CD4-positive, CD25-positive, alpha-beta regulatory T cell (primary cell): ENCODE measurements at regions not wholly inside any gene's neighbourhood (a gene's known extent, or its start where the extent isn't known, plus 50 kb on each side); places are given as distances from the start of the nearest gene placed in this dataset.

Experiments used
- ATAC-seq, 2 donors: fragments of 150-1000 bp; cut with Tn5 transposase; one replicate each; pipeline ENCODE4 v1.10.0; 2021; ENCODE audit warnings: low read depth in 2 of 2, moderate number of reproducible peaks in 2 of 2, moderate library complexity in 1 of 2
- DNase-seq, 3 donors: peaks; one replicate each; pipeline versions ENCODE4 v3.0.0 to v3.0.0-alpha.2; 2012 to 2022; ENCODE audit warnings: mixed read lengths in 1 of 3
- H3K27ac ChIP-seq: one replicate; pipeline ENCODE4 v1.7.0; 2013; ENCODE audit warnings: mild to moderate bottlenecking, low read length; ENCODE audit not compliant: insufficient read depth, poor library complexity, severe bottlenecking
- H3K27me3 ChIP-seq: one replicate; pipeline ENCODE4 v1.7.0; 2013; ENCODE audit warnings: low read length; ENCODE audit not compliant: control insufficient read depth, insufficient read depth
- H3K36me3 ChIP-seq: one replicate; pipeline ENCODE4 v1.7.0; 2013; ENCODE audit warnings: mild to moderate bottlenecking, low read length, moderate library complexity; ENCODE audit not compliant: control insufficient read depth, insufficient read depth
- H3K4me1 ChIP-seq: 2 replicates; pipeline ENCODE4 v1.7.0; 2013; ENCODE audit warnings: mild to moderate bottlenecking, low read length; ENCODE audit not compliant: insufficient read depth, control insufficient read depth, poor library complexity, severe bottlenecking
- H3K4me3 ChIP-seq: one replicate; pipeline ENCODE4 v1.7.0; 2013; ENCODE audit warnings: low read depth, mild to moderate bottlenecking, low read length, moderate library complexity
- H3K9me3 ChIP-seq, 2 experiments: 1 replicate in 1 of 2; 2 replicates in 1 of 2; pipeline ENCODE4 v1.7.0; 2013; ENCODE audit warnings: low read length in 2 of 2, mild to moderate bottlenecking in 1 of 2, moderate library complexity in 1 of 2; ENCODE audit not compliant: control insufficient read depth in 2 of 2
- H3K27ac Mint-ChIP-seq, 3 donors: one replicate each; pipeline ENCODE4 v1.8.0; 2020 to 2022; ENCODE audit warnings: mild to moderate bottlenecking in 3 of 3, mixed read lengths in 3 of 3, moderate library complexity in 2 of 3
- H3K27me3 Mint-ChIP-seq: one replicate; pipeline ENCODE4 v1.8.0; 2022; ENCODE audit warnings: mild to moderate bottlenecking, mixed read lengths
- H3K36me3 Mint-ChIP-seq: one replicate; pipeline ENCODE4 v1.8.0; 2020; ENCODE audit warnings: mixed read lengths
- H3K4me1 Mint-ChIP-seq, 4 donors: one replicate each; pipeline ENCODE4 v1.8.0; 2020 to 2022; ENCODE audit warnings: mixed read lengths in 4 of 4, mild to moderate bottlenecking in 1 of 4
- H3K4me3 Mint-ChIP-seq, 4 donors: one replicate each; pipeline ENCODE4 v1.8.0; 2020 to 2022; ENCODE audit warnings: mild to moderate bottlenecking in 4 of 4, mixed read lengths in 4 of 4, moderate library complexity in 3 of 4
- H3K9me3 Mint-ChIP-seq, 7 donors: one replicate each; pipeline ENCODE4 v1.8.0; 2020 to 2022; ENCODE audit warnings: mixed read lengths in 7 of 7, mild to moderate bottlenecking in 3 of 7, moderate library complexity in 2 of 7

DNA sequence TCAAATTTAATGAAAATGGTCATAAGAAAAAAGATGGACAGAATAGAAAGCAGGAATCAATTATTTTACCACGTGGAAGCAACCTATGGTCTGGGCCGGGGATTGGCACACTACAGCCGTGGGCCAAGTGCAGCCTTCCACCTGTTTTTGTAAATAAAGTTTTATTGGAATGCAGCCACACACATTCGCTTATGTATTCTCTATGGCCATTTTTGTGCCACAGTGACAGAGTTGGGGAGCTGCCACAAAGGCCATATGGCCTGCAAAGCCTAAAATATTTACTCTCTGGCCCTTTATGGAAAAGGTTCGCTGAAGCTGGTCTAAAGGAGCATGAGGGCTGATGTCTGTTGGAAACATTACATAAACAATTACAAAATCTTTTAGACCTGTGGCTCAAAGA is 144.8 kb downstream of the TMCO5A start:
- DNase-seq (no peak), ATAC-seq (no peak)
- peaks cover 0 to 6% (median 2%) of the 10 kb centered on the region in 4 donors for H3K4me1 Mint-ChIP-seq
- no peaks in the 10 kb centered on the region for H3K36me3 Mint-ChIP-seq
- H3K27ac Mint-ChIP-seq, result no peak overlapping the region
- peaks cover 0 to under 1% (median 0%) of the 10 kb centered on the region in 7 donors for H3K9me3 Mint-ChIP-seq
- H3K4me1 ChIP-seq, result peaks cover 3% of the 10 kb centered on the region
- H3K27me3 ChIP-seq, result no peaks in the 10 kb centered on the region
- H3K4me3 Mint-ChIP-seq, result no peak overlapping the region
- no peaks in the 10 kb centered on the region for H3K36me3 ChIP-seq
- no peaks in the 10 kb centered on the region for H3K9me3 ChIP-seq
- no peak overlapping the region for H3K27ac ChIP-seq
- H3K4me3 ChIP-seq, result no peak overlapping the region
- no peaks in the 10 kb centered on the region for H3K27me3 Mint-ChIP-seq

DNA sequence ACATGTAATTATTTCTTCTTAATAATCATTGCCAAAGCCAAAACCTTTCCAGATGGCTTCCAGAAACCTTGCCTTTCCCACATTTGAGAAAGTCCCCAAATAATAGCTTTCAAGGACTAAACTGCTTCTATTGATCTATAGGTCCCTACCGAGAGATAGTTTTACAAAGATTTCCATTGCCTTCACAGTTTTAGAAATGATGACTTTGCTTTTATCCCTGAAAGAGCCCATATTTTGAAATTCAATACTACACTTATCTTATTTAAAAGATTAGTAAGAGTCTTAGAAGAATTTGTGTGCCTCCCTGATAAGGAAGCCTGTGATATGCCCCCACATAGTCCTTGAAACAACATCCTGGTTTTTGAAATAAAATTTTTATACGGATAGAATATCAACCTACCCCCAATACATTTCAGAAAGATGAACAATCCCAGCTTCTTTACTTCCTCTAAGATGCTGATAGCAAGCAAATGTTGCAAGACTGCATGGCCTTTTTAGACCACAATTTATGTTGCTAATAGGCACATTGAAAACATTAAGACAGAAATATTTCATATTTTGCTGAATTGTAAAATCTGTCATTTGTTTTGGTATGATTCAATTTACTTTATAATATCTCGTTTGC is 146.3 kb downstream of the TMCO5A start:
- DNase-seq, result no peak
- no peak for ATAC-seq
- Histone ChIP-seq H3K27ac (no peak overlapping the region), H3K27me3 (no peaks in the 10 kb centered on the region), H3K9me3 (no peaks in the 10 kb centered on the region), H3K4me3 (no peak overlapping the region), H3K4me1 (peaks cover 15% of the 10 kb centered on the region), H3K36me3 (no peaks in the 10 kb centered on the region)
- Mint-ChIP-seq H3K4me1 (peaks cover 4 to 21% (median 11%) of the 10 kb centered on the region in 4 donors), H3K27ac (no peak overlapping the region), H3K36me3 (no peaks in the 10 kb centered on the region), H3K4me3 (no peak overlapping the region), H3K27me3 (no peaks in the 10 kb centered on the region), H3K9me3 (no peaks in the 10 kb centered on the region)

- ATAC-seq (peak in 1 of 2 donors; percentile 62), DNase-seq (peak in 1 of 3 donors; percentile 24)
- Mint-ChIP-seq H3K4me1 (peaks cover 8 to 27% (median 13%) of the 10 kb centered on the region in 4 donors), H3K9me3 (peaks cover 0 to 1% (median 0%) of the 10 kb centered on the region in 7 donors), H3K27me3 (peaks cover 4% of the 10 kb centered on the region), H3K36me3 (no peaks in the 10 kb centered on the region), H3K4me3 (peak overlapping the region in 1 of 4 donors; percentile 13), H3K27ac (peak overlapping the region in 2 of 3 donors; percentile 1 to 54)
- H3K4me3 ChIP-seq, result no peak overlapping the region
- no peaks in the 10 kb centered on the region for H3K27me3 ChIP-seq
- H3K27ac ChIP-seq, result no peak overlapping the region
- no peaks in the 10 kb centered on the region for H3K9me3 ChIP-seq
- no peaks in the 10 kb centered on the region for H3K36me3 ChIP-seq
- H3K4me1 ChIP-seq, result peaks cover 19% of the 10 kb centered on the region
Observed at GRCh38 chr15:38084289-38084688, 149.8 kb downstream of the TMCO5A start.

GRCh38 chr15:38085114-38085513 is 150.7 kb downstream of the TMCO5A start:
- DNase-seq (peak in 1 of 3 donors; percentile 39), ATAC-seq (peak; percentile 39 to 40)
- Mint-ChIP-seq H3K36me3 (no peaks in the 10 kb centered on the region), H3K4me1 (peaks cover 8 to 27% (median 13%) of the 10 kb centered on the region in 4 donors), H3K27ac (peak overlapping the region in 1 of 3 donors; percentile 58), H3K9me3 (peaks cover 0 to 1% (median 0%) of the 10 kb centered on the region in 7 donors), H3K4me3 (peak overlapping the region in 2 of 4 donors; percentile 0 to 44), H3K27me3 (peaks cover 4% of the 10 kb centered on the region)
- H3K4me1 ChIP-seq, result peaks cover 19% of the 10 kb centered on the region
- no peaks in the 10 kb centered on the region for H3K27me3 ChIP-seq
- H3K36me3 ChIP-seq, result no peaks in the 10 kb centered on the region
- H3K4me3 ChIP-seq, result no peak overlapping the region
- H3K9me3 ChIP-seq, result no peaks in the 10 kb centered on the region
- no peak overlapping the region for H3K27ac ChIP-seq

- Mint-ChIP-seq H3K27me3 (peaks cover 4% of the 10 kb centered on the region), H3K36me3 (no peaks in the 10 kb centered on the region), H3K4me1 (peaks cover 8 to 27% (median 13%) of the 10 kb centered on the region in 4 donors), H3K9me3 (peaks cover 0 to 1% (median 0%) of the 10 kb centered on the region in 7 donors), H3K4me3 (no peak overlapping the region), H3K27ac (peak overlapping the region in 2 of 3 donors; percentile 16 to 25)
- Histone ChIP-seq H3K27me3 (no peaks in the 10 kb centered on the region), H3K36me3 (no peaks in the 10 kb centered on the region), H3K27ac (no peak overlapping the region), H3K4me3 (no peak overlapping the region), H3K9me3 (no peaks in the 10 kb centered on the region), H3K4me1 (peaks cover 19% of the 10 kb centered on the region)
- no peak for DNase-seq
- ATAC-seq, result no peak
Observed at GRCh38 chr15:38085931-38086568, 151.6 kb downstream of the TMCO5A start.

- ATAC-seq (no peak), DNase-seq (no peak)
- peaks cover 8 to 27% (median 13%) of the 10 kb centered on the region in 4 donors for H3K4me1 Mint-ChIP-seq
- H3K9me3 Mint-ChIP-seq, result peaks cover 0 to 1% (median 0%) of the 10 kb centered on the region in 7 donors
- Histone ChIP-seq H3K9me3 (no peaks in the 10 kb centered on the region), H3K4me3 (no peak overlapping the region), H3K36me3 (no peaks in the 10 kb centered on the region), H3K4me1 (peaks cover 19% of the 10 kb centered on the region), H3K27me3 (no peaks in the 10 kb centered on the region), H3K27ac (no peak overlapping the region)
- no peak overlapping the region for H3K4me3 Mint-ChIP-seq
- peaks cover 4% of the 10 kb centered on the region for H3K27me3 Mint-ChIP-seq
- no peaks in the 10 kb centered on the region for H3K36me3 Mint-ChIP-seq
- H3K27ac Mint-ChIP-seq, result no peak overlapping the region
Observed at GRCh38 chr15:38086611-38087010, 152.2 kb downstream of the TMCO5A start.

GRCh38 chr15:38088971-38089370 is 154.5 kb downstream of the TMCO5A start:
- peaks cover 8 to 24% (median 12%) of the 10 kb centered on the region in 4 donors for H3K4me1 Mint-ChIP-seq
- Histone ChIP-seq H3K27me3 (no peaks in the 10 kb centered on the region), H3K4me1 (peaks cover 19% of the 10 kb centered on the region), H3K36me3 (no peaks in the 10 kb centered on the region), H3K4me3 (no peak overlapping the region), H3K9me3 (no peaks in the 10 kb centered on the region), H3K27ac (no peak overlapping the region)
- H3K9me3 Mint-ChIP-seq, result peaks cover 0 to 1% (median 0%) of the 10 kb centered on the region in 7 donors
- peaks cover 4% of the 10 kb centered on the region for H3K27me3 Mint-ChIP-seq
- H3K4me3 Mint-ChIP-seq, result no peak overlapping the region
- no peak overlapping the region for H3K27ac Mint-ChIP-seq
- no peak for DNase-seq
- H3K36me3 Mint-ChIP-seq, result no peaks in the 10 kb centered on the region
- ATAC-seq, result no peak
